Endothelial cell (in vitro differentiated cells): ENCODE measurements at regions not wholly inside any gene's neighbourhood (a gene's known extent, or its start where the extent isn't known, plus 50 kb on each side); places are given as distances from the start of the nearest gene placed in this dataset.
A peak's percentile ranks its signal among the peaks of the same experiment; 100 is the strongest.

Experiments used
- DNase-seq: peaks from one replicate; pipeline ENCODE4 v3.0.0; 2021; ENCODE audit warnings: low spot score
- H3K27ac Mint-ChIP-seq: one replicate; pipeline ENCODE4 v1.8.0; 2021; ENCODE audit warnings: mixed read lengths, inconsistent platforms; ENCODE audit not compliant: unreplicated experiment
- H3K27me3 Mint-ChIP-seq: one replicate; pipeline ENCODE4 v1.8.0; 2021; ENCODE audit warnings: mild to moderate bottlenecking, moderate library complexity, mixed read lengths, inconsistent platforms; ENCODE audit not compliant: unreplicated experiment
- H3K36me3 Mint-ChIP-seq: one replicate; pipeline ENCODE4 v1.8.0; 2021; ENCODE audit warnings: mild to moderate bottlenecking, low read depth, mixed read lengths, inconsistent platforms; ENCODE audit not compliant: unreplicated experiment
- H3K4me1 Mint-ChIP-seq: one replicate; pipeline ENCODE4 v1.8.0; 2021; ENCODE audit warnings: mild to moderate bottlenecking, mixed read lengths, inconsistent platforms; ENCODE audit not compliant: unreplicated experiment
- H3K4me3 Mint-ChIP-seq: one replicate; pipeline ENCODE4 v1.8.0; 2021; ENCODE audit warnings: mild to moderate bottlenecking, mixed read lengths, inconsistent platforms; ENCODE audit not compliant: unreplicated experiment
- H3K9me3 Mint-ChIP-seq: one replicate; pipeline ENCODE4 v1.8.0; 2021; ENCODE audit warnings: mixed read lengths, inconsistent platforms; ENCODE audit not compliant: unreplicated experiment
- CTCF ChIP-seq: fragments of 200-600 bp; sonication (generic); IDR thresholded peaks from one replicate; pipeline ENCODE4 v1.5.0; 2021; ENCODE audit warnings: antibody characterized with exemption; ENCODE audit not compliant: unreplicated experiment

GRCh38 chr2:39512941-39513340, 75.9 kb upstream of the MAP4K3 start:
- peak overlapping the region; percentile 64 for H3K27ac Mint-ChIP-seq
- H3K4me1 Mint-ChIP-seq, result peaks cover 77% of the 10 kb centered on the region
- no peaks in the 10 kb centered on the region for H3K9me3 Mint-ChIP-seq
- DNase-seq, result no peak
- H3K36me3 Mint-ChIP-seq, result no peaks in the 10 kb centered on the region
- TF ChIP-seq CTCF, result no peak
- no peak overlapping the region for H3K4me3 Mint-ChIP-seq
- peaks cover 10% of the 10 kb centered on the region for H3K27me3 Mint-ChIP-seq

- Mint-ChIP-seq H3K9me3 (no peaks in the 10 kb centered on the region), H3K4me1 (peaks cover 84% of the 10 kb centered on the region), H3K36me3 (no peaks in the 10 kb centered on the region), H3K4me3 (no peak overlapping the region), H3K27ac (peak overlapping the region; percentile 64), H3K27me3 (peaks cover 10% of the 10 kb centered on the region)
- TF ChIP-seq CTCF, result peak; percentile 37
- DNase-seq, result peak; percentile 47
Measured at GRCh38 chr2:39513641-39514094, 76.6 kb upstream of the MAP4K3 start.

- Mint-ChIP-seq H3K27me3 (peaks cover 10% of the 10 kb centered on the region), H3K4me3 (no peak overlapping the region), H3K27ac (peak overlapping the region; percentile 98), H3K36me3 (no peaks in the 10 kb centered on the region), H3K4me1 (peaks cover 79% of the 10 kb centered on the region), H3K9me3 (no peaks in the 10 kb centered on the region)
- no peak for DNase-seq
- TF ChIP-seq CTCF, result no peak
Measured at GRCh38 chr2:39514825-39515224, 77.7 kb upstream of the MAP4K3 start.

GRCh38 chr2:39515273-39515896, 78.3 kb upstream of the MAP4K3 start:
- no peaks in the 10 kb centered on the region for H3K36me3 Mint-ChIP-seq
- peaks cover 10% of the 10 kb centered on the region for H3K27me3 Mint-ChIP-seq
- peaks cover 74% of the 10 kb centered on the region for H3K4me1 Mint-ChIP-seq
- H3K4me3 Mint-ChIP-seq, result no peak overlapping the region
- H3K27ac Mint-ChIP-seq, result peak overlapping the region; percentile 98
- DNase-seq, result no peak
- no peaks in the 10 kb centered on the region for H3K9me3 Mint-ChIP-seq
- TF ChIP-seq CTCF, result no peak

- H3K9me3 Mint-ChIP-seq, result peaks cover 2% of the 10 kb centered on the region
- H3K36me3 Mint-ChIP-seq, result peaks cover 4% of the 10 kb centered on the region
- H3K27me3 Mint-ChIP-seq, result peaks cover 12% of the 10 kb centered on the region
- DNase-seq, result no peak
- TF ChIP-seq CTCF, result no peak
- H3K4me1 Mint-ChIP-seq, result peaks cover 73% of the 10 kb centered on the region
- peak overlapping the region; percentile 98 for H3K27ac Mint-ChIP-seq
- H3K4me3 Mint-ChIP-seq, result peak overlapping the region; percentile 53
Measured at GRCh38 chr2:39515897-39516346, 78.8 kb upstream of the MAP4K3 start.
